Astrocyte (in vitro differentiated cells and primary cell): ENCODE measurements at regions not wholly inside any gene's neighbourhood (a gene's known extent, or its start where the extent isn't known, plus 50 kb on each side); places are given as distances from the start of the nearest gene placed in this dataset.

Experiments
- CTCF ChIP-seq: IDR thresholded peaks from 2 replicates; pipeline ENCODE4 v1.5.1; 2011; ENCODE audit warnings: low read depth, mild to moderate bottlenecking, inconsistent platforms, low read length, moderate library complexity; ENCODE audit not compliant: insufficient read depth
- EZH2 ChIP-seq: IDR thresholded peaks from 2 replicates; pipeline ENCODE4 v1.6.1; 2012; ENCODE audit warnings: mild to moderate bottlenecking, low read length, inconsistent platforms; ENCODE audit not compliant: insufficient read depth

- TF ChIP-seq CTCF (no peak), EZH2 (no peak)
Observed at GRCh38 chr1:13967707-13968106, 267.7 kb downstream of the PRDM2 start.
